CD4-positive, alpha-beta T cell (primary cell): ENCODE measurements at regions not wholly inside any gene's neighbourhood (a gene's known extent, or its start where the extent isn't known, plus 50 kb on each side); places are given as distances from the start of the nearest gene placed in this dataset.
"Not testable (repeated sequence)": the region's sequence is repeated elsewhere in the genome, so short reads cannot be mapped to it uniquely, and the experiment has no call there.

Experiments
- ATAC-seq: fragments of 200-7000 bp; cut with Tn5 transposase; one replicate; pipeline ENCODE4 v1.10.0; 2022; ENCODE audit warnings: mild to moderate bottlenecking; ENCODE audit not compliant: poor library complexity
- CTCF ChIA-PET: fragments of 350-600 bp; sonication (Branson Sonifier 250); formaldehyde crosslinking; loops from one replicate; lab custom pipeline; 2021; ENCODE audit warnings: antibody characterized with exemption, inconsistent platforms; lab: Charles Lee
- POLR2A ChIA-PET: fragments of 350-600 bp; sonication (Branson Sonifier 250); formaldehyde crosslinking; loops from one replicate; lab custom pipeline; 2021; ENCODE audit warnings: antibody characterized with exemption, inconsistent platforms; lab: Charles Lee
- DNase-seq, 14 experiments: peaks; one replicate each; pipeline ENCODE4 v3.0.0-alpha.2; 2013 to 2020; ENCODE audit warnings: mixed read lengths in 2 of 14
- H3K27ac ChIP-seq, 2 donors: one replicate each; pipeline versions ENCODE4 v1.5.1 to v1.7.0; 2013; ENCODE audit warnings: low read length in 2 of 2, low read depth in 1 of 2, mild to moderate bottlenecking in 1 of 2
- H3K27me3 ChIP-seq, 2 experiments: 1 replicate in 1 of 2; 2 replicates in 1 of 2; pipeline versions ENCODE4 v1.6.1 to v1.7.0; 2013; ENCODE audit warnings: low read length in 2 of 2, control low read depth in 1 of 2, mild to moderate bottlenecking in 1 of 2, moderate library complexity in 1 of 2; ENCODE audit not compliant: insufficient read depth in 2 of 2, control insufficient read depth in 1 of 2
- H3K36me3 ChIP-seq: one replicate; pipeline ENCODE4 v1.6.1; 2013; ENCODE audit warnings: low read length, control low read depth; ENCODE audit not compliant: insufficient read depth
- H3K4me1 ChIP-seq: one replicate; pipeline ENCODE4 v1.6.1; 2013; ENCODE audit warnings: low read length, control low read depth; ENCODE audit not compliant: insufficient read depth
- H3K4me3 ChIP-seq: one replicate; pipeline ENCODE4 v1.5.1; 2013; ENCODE audit warnings: mild to moderate bottlenecking, low read length, moderate library complexity
- H3K9me3 ChIP-seq, 2 experiments: 1 replicate in 1 of 2; 2 replicates in 1 of 2; pipeline versions ENCODE4 v1.6.1 to v1.7.0; 2013; ENCODE audit warnings: low read length in 2 of 2, mild to moderate bottlenecking in 2 of 2, control low read depth in 1 of 2, moderate library complexity in 1 of 2; ENCODE audit not compliant: control insufficient read depth in 1 of 2, insufficient read depth in 1 of 2
- H3K27ac Mint-ChIP-seq: one replicate; pipeline ENCODE4 v1.8.0; 2020; ENCODE audit warnings: mixed read lengths
- H3K27me3 Mint-ChIP-seq: one replicate; pipeline ENCODE4 v1.8.0; 2021; ENCODE audit warnings: mixed read lengths
- H3K36me3 Mint-ChIP-seq: one replicate; pipeline ENCODE4 v1.8.0; 2021; ENCODE audit warnings: low read depth, mixed read lengths
- H3K4me1 Mint-ChIP-seq: one replicate; pipeline ENCODE4 v1.8.0; 2021; ENCODE audit warnings: low read depth, mixed read lengths
- H3K4me3 Mint-ChIP-seq: one replicate; pipeline ENCODE4 v1.8.0; 2020; ENCODE audit warnings: mild to moderate bottlenecking, mixed read lengths
- H3K9me3 Mint-ChIP-seq: one replicate; pipeline ENCODE4 v1.8.0; 2020; ENCODE audit warnings: mixed read lengths
- intact Hi-C, 2 experiments: fragments of 100-400 bp; cut with DNase I in 1 of 2; cut with micrococcal nuclease in 1 of 2; formaldehyde crosslinking; loops; one replicate each; pipeline versions ENCODE4 v1.15.1 to v1.9.0; 2023 to 2025; cut with DNase I, micrococcal nuclease
- TF ChIP-seq, protein P1 (sequence below): fragments of 200-600 bp; IDR thresholded peaks from one replicate; pipeline ENCODE4 v1.8.0; 2022; ENCODE audit warnings: antibody characterized with exemption, mild to moderate bottlenecking

DNA sequence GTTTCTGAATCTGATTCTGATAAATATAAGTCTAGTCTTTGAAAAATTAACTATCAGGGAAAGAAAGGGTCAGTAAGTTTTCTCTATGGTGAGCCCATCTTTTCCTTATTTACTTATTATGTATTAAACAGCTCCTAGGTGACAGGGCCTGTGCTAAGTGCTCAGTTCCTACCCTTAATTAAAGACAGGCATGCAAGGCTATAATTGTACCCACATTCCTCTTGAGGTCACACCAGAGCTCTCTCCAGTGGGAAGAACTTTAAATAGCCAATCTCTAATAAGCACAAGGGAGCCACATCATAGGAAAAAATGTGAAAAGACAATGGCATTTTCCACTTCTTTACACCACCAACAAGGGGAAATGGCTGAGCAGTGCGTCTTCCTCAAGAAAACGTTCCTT is 421.8 kb upstream of the SLC35B3 start:
- H3K27me3 ChIP-seq, result no peaks in the 10 kb centered on the region
- H3K4me3 ChIP-seq, result no peak overlapping the region
- no peaks in the 10 kb centered on the region for H3K4me1 Mint-ChIP-seq
- intact Hi-C loops, result no loop called here
- ChIA-PET POLR2A (no interaction called here), CTCF (no interaction called here)
- no peak overlapping the region for H3K27ac Mint-ChIP-seq
- H3K4me1 ChIP-seq, result no peaks in the 10 kb centered on the region
- no peak overlapping the region for H3K4me3 Mint-ChIP-seq
- H3K36me3 ChIP-seq, result no peaks in the 10 kb centered on the region
- TF ChIP-seq, protein P1, sequence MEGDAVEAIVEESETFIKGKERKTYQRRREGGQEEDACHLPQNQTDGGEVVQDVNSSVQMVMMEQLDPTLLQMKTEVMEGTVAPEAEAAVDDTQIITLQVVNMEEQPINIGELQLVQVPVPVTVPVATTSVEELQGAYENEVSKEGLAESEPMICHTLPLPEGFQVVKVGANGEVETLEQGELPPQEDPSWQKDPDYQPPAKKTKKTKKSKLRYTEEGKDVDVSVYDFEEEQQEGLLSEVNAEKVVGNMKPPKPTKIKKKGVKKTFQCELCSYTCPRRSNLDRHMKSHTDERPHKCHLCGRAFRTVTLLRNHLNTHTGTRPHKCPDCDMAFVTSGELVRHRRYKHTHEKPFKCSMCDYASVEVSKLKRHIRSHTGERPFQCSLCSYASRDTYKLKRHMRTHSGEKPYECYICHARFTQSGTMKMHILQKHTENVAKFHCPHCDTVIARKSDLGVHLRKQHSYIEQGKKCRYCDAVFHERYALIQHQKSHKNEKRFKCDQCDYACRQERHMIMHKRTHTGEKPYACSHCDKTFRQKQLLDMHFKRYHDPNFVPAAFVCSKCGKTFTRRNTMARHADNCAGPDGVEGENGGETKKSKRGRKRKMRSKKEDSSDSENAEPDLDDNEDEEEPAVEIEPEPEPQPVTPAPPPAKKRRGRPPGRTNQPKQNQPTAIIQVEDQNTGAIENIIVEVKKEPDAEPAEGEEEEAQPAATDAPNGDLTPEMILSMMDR, result no peak
- H3K27ac ChIP-seq, result no peak overlapping the region
- peaks cover 0 to 5% of the 10 kb centered on the region in 2 experiments for H3K9me3 ChIP-seq
- DNase-seq (no peak), ATAC-seq (no peak)
- no peaks in the 10 kb centered on the region for H3K9me3 Mint-ChIP-seq
- H3K36me3 Mint-ChIP-seq, result no peaks in the 10 kb centered on the region
- H3K27me3 Mint-ChIP-seq, result no peaks in the 10 kb centered on the region

DNA sequence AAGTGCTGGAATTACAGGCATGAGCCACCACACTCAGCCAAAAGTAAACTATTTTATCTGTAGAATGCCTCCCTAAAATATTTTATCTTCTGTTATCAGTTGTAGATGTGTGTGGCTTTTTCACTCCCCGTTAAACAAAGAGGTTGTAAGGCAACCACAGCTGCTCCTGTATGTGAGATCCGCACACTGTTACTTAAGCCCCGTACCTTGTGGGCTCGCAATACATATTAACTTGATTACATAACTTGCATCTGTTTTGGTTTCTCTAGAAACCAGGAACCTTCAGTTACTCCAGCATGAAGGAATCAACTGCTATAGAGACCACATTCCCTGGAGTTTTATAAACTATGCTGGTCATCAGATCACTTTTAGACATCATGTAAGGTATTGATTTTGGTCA is 420.1 kb upstream of the SLC35B3 start:
- H3K36me3 Mint-ChIP-seq, result no peaks in the 10 kb centered on the region
- intact Hi-C loops, result no loop called here
- H3K9me3 Mint-ChIP-seq, result no peaks in the 10 kb centered on the region
- H3K36me3 ChIP-seq, result no peaks in the 10 kb centered on the region
- H3K27me3 ChIP-seq, result no peaks in the 10 kb centered on the region
- ATAC-seq, result no peak
- no peaks in the 10 kb centered on the region for H3K4me1 Mint-ChIP-seq
- H3K4me1 ChIP-seq, result no peaks in the 10 kb centered on the region
- no peak overlapping the region for H3K4me3 Mint-ChIP-seq
- H3K9me3 ChIP-seq, result peaks cover 0 to 5% of the 10 kb centered on the region in 2 experiments
- H3K4me3 ChIP-seq, result no peak overlapping the region
- TF ChIP-seq, protein P1, result no peak
- no peak overlapping the region for H3K27ac Mint-ChIP-seq
- ChIA-PET POLR2A (no interaction called here), CTCF (no interaction called here)
- H3K27ac ChIP-seq, result no peak overlapping the region
- no peak for DNase-seq
- no peaks in the 10 kb centered on the region for H3K27me3 Mint-ChIP-seq

DNA sequence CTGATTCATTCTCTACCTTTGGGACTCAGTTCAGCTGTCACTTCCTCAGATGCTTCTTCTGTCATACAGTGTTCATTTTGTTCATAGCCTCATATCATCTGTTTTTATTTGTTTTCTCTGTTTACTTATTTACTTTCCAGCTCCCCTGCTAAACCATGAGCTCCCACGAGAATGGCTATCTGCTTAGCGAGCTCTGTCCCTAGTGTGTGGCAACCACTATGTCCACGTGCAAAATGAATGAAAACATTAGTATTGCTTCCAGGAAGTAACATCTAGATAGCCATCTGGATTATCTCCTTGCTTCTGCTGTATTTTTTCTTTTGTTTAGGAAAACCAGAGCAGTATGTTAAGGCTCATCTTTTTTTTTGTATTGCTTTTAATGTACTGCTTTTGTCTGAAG is 417.0 kb upstream of the SLC35B3 start:
- ChIA-PET POLR2A (no interaction called here), CTCF (no interaction called here)
- H3K27ac Mint-ChIP-seq, result no peak overlapping the region
- Histone ChIP-seq H3K9me3 (peaks cover 0 to 5% of the 10 kb centered on the region in 2 experiments), H3K27me3 (no peaks in the 10 kb centered on the region), H3K36me3 (no peaks in the 10 kb centered on the region), H3K27ac (no peak overlapping the region), H3K4me1 (no peaks in the 10 kb centered on the region), H3K4me3 (no peak overlapping the region)
- ATAC-seq, result no peak
- H3K27me3 Mint-ChIP-seq, result peaks cover 5% of the 10 kb centered on the region
- no peaks in the 10 kb centered on the region for H3K9me3 Mint-ChIP-seq
- no peaks in the 10 kb centered on the region for H3K4me1 Mint-ChIP-seq
- TF ChIP-seq, protein P1, result no peak
- intact Hi-C loops, result no loop called here
- no peak for DNase-seq
- H3K36me3 Mint-ChIP-seq, result no peaks in the 10 kb centered on the region
- no peak overlapping the region for H3K4me3 Mint-ChIP-seq

DNA sequence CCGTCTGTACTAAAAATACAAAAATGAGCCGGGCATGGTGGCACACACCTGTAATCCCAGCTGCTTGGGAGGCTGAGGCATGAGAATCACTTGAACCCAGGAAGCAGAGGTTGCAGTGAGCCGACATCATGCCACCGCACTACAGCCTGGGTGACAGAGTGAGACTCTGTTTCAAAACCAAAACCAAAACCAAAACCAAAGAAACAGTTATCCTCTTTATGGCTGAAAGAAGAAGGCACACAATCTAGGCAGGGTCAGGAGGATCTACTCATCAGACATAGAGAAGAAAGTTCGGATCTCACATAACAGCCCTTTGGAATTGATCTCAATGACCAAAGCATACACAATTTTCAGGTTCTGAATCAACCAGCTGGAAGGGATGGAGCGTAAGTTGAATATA is 411.3 kb upstream of the SLC35B3 start:
- intact Hi-C loops, H3K36me3 Mint-ChIP-seq, H3K27ac ChIP-seq, H3K27me3 Mint-ChIP-seq, POLR2A ChIA-PET, H3K27ac Mint-ChIP-seq, CTCF ChIA-PET, H3K4me3 ChIP-seq, H3K36me3 ChIP-seq, H3K4me1 ChIP-seq, H3K9me3 ChIP-seq, H3K4me3 Mint-ChIP-seq, H3K4me1 Mint-ChIP-seq, H3K27me3 ChIP-seq, H3K9me3 Mint-ChIP-seq, ATAC-seq, DNase-seq: not testable (repeated sequence)
